Lower lobe of right lung (tissue), 2 donors: ENCODE measurements at regions not wholly inside any gene's neighbourhood (a gene's known extent, or its start where the extent isn't known, plus 50 kb on each side); places are given as distances from the start of the nearest gene placed in this dataset.
"Not testable (repeated sequence)": the region's sequence is repeated elsewhere in the genome, so short reads cannot be mapped to it uniquely, and the experiment has no call there.

Experiments
- ATAC-seq, 2 donors: fragments of 200-7000 bp; cut with Tn5 transposase; one replicate each; pipeline ENCODE4 v1.9.1; 2020 to 2022; ENCODE audit warnings: mild to moderate bottlenecking in 2 of 2, moderate library complexity in 2 of 2
- DNase-seq: peaks from one replicate; pipeline ENCODE4 v3.0.0-alpha.2; 2020
- H3K27ac ChIP-seq: fragments of 200-600 bp; one replicate; pipeline ENCODE4 v1.8.0; 2022
- H3K27me3 ChIP-seq: fragments of 200-600 bp; one replicate; pipeline ENCODE4 v1.8.0; 2022; ENCODE audit warnings: low read depth
- H3K36me3 ChIP-seq: fragments of 200-600 bp; one replicate; pipeline ENCODE4 v1.8.0; 2022; ENCODE audit warnings: mild to moderate bottlenecking
- H3K4me1 ChIP-seq: fragments of 200-600 bp; one replicate; pipeline ENCODE4 v1.8.0; 2022
- H3K4me3 ChIP-seq: fragments of 200-600 bp; one replicate; pipeline ENCODE4 v1.8.0; 2022; ENCODE audit warnings: mild to moderate bottlenecking
- H3K9me3 ChIP-seq: fragments of 200-600 bp; one replicate; pipeline ENCODE4 v1.8.0; 2022
- intact Hi-C: fragments of 100-400 bp; cut with DNase I; formaldehyde crosslinking; loops from one replicate; pipeline ENCODE4 v1.11.0; 2022
- TF ChIP-seq, protein P1 (sequence below): fragments of 200-600 bp; IDR thresholded peaks from one replicate; pipeline ENCODE4 v1.8.0; 2022; ENCODE audit warnings: antibody characterized with exemption, mild to moderate bottlenecking
- donor health status: DM: no; HTN: yes; CAD: no; lungs with severe emphysema.

DNA sequence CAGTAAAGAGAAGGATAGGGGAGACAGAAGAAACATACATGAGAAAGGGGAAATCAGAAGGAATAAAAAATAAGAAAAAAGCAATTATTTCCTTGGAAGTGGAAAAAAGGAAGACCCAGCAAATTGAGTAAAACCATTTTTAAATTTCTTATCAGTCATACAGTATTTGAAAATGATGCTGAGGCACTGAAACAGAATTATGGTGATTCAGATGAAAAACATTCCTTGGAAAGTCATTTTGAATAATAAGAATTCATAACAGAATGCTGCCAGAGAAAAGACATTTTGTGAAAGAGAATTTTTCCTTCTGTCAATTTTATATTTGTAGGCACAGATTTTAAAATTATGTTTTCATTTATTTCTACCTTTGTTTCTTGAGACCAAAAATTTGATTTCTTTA lies 895.5 kb upstream of the EPHA5 start:
- Histone ChIP-seq H3K27ac (no peak overlapping the region), H3K36me3 (no peaks in the 10 kb centered on the region), H3K4me1 (no peaks in the 10 kb centered on the region), H3K4me3 (no peak overlapping the region), H3K27me3 (no peaks in the 10 kb centered on the region), H3K9me3 (no peaks in the 10 kb centered on the region)
- DNase-seq, result no peak
- no peak for ATAC-seq
- intact Hi-C loops, result no loop called here
- TF ChIP-seq, protein P1, sequence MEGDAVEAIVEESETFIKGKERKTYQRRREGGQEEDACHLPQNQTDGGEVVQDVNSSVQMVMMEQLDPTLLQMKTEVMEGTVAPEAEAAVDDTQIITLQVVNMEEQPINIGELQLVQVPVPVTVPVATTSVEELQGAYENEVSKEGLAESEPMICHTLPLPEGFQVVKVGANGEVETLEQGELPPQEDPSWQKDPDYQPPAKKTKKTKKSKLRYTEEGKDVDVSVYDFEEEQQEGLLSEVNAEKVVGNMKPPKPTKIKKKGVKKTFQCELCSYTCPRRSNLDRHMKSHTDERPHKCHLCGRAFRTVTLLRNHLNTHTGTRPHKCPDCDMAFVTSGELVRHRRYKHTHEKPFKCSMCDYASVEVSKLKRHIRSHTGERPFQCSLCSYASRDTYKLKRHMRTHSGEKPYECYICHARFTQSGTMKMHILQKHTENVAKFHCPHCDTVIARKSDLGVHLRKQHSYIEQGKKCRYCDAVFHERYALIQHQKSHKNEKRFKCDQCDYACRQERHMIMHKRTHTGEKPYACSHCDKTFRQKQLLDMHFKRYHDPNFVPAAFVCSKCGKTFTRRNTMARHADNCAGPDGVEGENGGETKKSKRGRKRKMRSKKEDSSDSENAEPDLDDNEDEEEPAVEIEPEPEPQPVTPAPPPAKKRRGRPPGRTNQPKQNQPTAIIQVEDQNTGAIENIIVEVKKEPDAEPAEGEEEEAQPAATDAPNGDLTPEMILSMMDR, result no peak

- Histone ChIP-seq H3K36me3 (no peaks in the 10 kb centered on the region), H3K4me3 (no peak overlapping the region), H3K4me1 (no peaks in the 10 kb centered on the region), H3K27me3 (no peaks in the 10 kb centered on the region), H3K27ac (no peak overlapping the region), H3K9me3 (no peaks in the 10 kb centered on the region)
- no peak for ATAC-seq
- intact Hi-C loops, result no loop called here
- TF ChIP-seq, protein P1, result no peak
- DNase-seq, result no peak
Measured at GRCh38 chr4:66564901-66565651, 894.8 kb upstream of the EPHA5 start.

GRCh38 chr4:66562276-66562806 lies 892.1 kb upstream of the EPHA5 start:
- no peaks in the 10 kb centered on the region for H3K27me3 ChIP-seq
- H3K4me1 ChIP-seq, result no peaks in the 10 kb centered on the region
- DNase-seq (no peak), ATAC-seq (no peak)
- no peaks in the 10 kb centered on the region for H3K9me3 ChIP-seq
- no peaks in the 10 kb centered on the region for H3K36me3 ChIP-seq
- intact Hi-C loops, result no loop called here
- H3K27ac ChIP-seq, result no peak overlapping the region
- H3K4me3 ChIP-seq, result no peak overlapping the region
- TF ChIP-seq, protein P1, result no peak

DNA sequence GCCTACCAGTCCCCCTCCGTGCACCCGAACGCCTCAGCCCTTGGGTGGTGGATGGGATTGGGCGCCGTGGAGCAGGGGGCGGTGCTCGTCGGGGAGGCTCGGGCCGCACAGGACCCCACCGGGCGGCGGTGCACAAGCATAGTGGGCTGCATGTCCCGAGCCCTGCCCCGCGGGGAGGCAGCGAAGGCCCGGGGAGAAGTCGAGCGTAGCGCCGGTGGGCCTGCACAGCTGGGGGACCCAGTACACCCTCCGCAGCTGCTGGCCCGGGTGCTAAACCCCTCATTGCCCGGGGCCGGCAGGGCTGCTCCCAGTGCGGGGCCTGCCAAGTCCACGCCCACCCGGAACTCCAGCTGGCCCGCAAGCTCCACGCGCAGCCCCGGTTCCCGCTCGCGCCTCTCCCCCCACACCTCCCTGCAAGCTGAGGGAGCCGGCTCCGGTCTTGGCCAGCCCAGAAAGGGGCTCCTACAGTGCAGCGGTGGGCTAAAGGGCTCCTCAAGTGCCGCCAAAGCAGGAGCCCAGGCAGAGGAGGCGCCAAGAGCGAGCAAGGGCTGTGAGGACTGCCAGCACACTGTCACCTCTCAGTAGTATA lies 891.3 kb upstream of the EPHA5 start:
- H3K27ac ChIP-seq, H3K4me3 ChIP-seq, H3K36me3 ChIP-seq, H3K9me3 ChIP-seq, H3K4me1 ChIP-seq, ATAC-seq, intact Hi-C loops, H3K27me3 ChIP-seq, DNase-seq: not testable (repeated sequence)

DNA sequence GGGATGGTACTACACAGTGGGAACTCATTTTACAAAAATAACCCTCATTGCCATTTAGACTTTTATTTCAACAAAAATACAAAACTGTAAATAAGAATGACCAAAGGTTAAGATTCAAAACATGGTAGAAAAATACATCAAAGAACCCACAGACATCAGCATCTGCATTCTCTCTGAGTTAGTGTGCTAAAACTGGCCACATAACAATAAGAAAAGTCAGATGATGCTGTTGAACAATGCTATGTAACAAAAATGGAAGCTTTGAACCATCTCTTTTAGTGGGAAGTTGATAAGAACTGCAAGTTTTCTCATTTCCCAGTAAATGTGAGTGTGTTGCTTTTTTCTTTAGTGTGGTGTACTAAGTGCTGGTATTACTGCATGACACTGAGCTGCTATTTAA lies 888.4 kb upstream of the EPHA5 start:
- no peaks in the 10 kb centered on the region for H3K4me1 ChIP-seq
- no peaks in the 10 kb centered on the region for H3K9me3 ChIP-seq
- TF ChIP-seq, protein P1, result no peak
- no peaks in the 10 kb centered on the region for H3K27me3 ChIP-seq
- ATAC-seq (no peak), DNase-seq (no peak)
- H3K36me3 ChIP-seq, result no peaks in the 10 kb centered on the region
- H3K4me3 ChIP-seq, result no peak overlapping the region
- H3K27ac ChIP-seq, result no peak overlapping the region
- intact Hi-C loops, result no loop called here

DNA sequence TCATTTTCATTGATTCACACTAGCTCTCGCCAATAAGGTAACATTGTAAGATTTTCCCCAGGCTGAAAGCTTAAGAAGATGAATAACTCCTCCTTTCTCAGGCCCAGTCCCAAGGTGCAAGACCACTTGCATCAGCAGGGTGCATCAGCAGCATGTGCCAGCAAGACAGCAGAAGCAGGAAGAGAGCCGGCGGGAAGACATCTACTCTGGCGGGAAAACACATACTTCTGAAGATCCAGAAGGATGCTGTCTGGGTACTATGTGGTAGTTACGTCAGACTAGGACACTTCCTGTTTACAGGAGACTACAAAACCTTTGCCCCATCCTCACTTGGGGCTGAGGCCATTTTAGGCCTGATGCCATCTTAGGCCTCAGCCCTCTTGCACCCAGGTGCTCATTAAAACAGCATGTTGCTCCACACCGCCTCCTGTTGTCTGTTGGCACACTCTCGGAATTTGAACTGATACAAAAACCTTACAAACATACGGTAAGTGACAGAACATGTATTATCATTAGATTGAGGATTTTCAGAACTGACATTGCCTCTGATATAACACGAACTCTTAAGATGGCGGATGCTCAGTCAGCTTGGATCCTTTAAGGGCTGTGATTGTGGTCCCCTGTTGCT lies 886.5 kb upstream of the EPHA5 start:
- H3K4me3 ChIP-seq, result no peak overlapping the region
- intact Hi-C loops, result no loop called here

More for the DNA sequence above, 886.5 kb upstream of the EPHA5 start:
- Histone ChIP-seq H3K4me1 (no peaks in the 10 kb centered on the region), H3K9me3 (peaks cover 9% of the 10 kb centered on the region), H3K27me3 (no peaks in the 10 kb centered on the region), H3K36me3 (no peaks in the 10 kb centered on the region), H3K27ac (no peak overlapping the region)
- TF ChIP-seq, protein P1, result no peak
- DNase-seq (no peak), ATAC-seq (no peak)
